Tibial artery (tissue), 4 donors: ENCODE measurements at regions not wholly inside any gene's neighbourhood (a gene's known extent, or its start where the extent isn't known, plus 50 kb on each side); places are given as distances from the start of the nearest gene placed in this dataset.

Experiments
- DNase-seq, 2 donors: peaks; one replicate each; pipeline ENCODE4 v3.0.0-alpha.2; 2019
- H3K27ac ChIP-seq, 2 donors: fragments of 200-600 bp; sonication (generic) in 1 of 2; 1 replicate in 1 of 2; 2 replicates in 1 of 2; pipeline ENCODE4 v1.5.1; 2018 to 2019; ENCODE audit warnings: mild to moderate bottlenecking in 1 of 2
- H3K27me3 ChIP-seq, 2 donors: fragments of 200-600 bp; sonication (generic) in 1 of 2; one replicate each; pipeline versions ENCODE4 v1.5.1 to v1.6.0; 2016 to 2019
- H3K36me3 ChIP-seq, 3 donors: fragments of 200-600 bp; sonication (generic) in 2 of 3; one replicate each; pipeline ENCODE4 v1.5.1; 2016 to 2019; ENCODE audit warnings: mild to moderate bottlenecking in 2 of 3
- H3K4me1 ChIP-seq, 4 donors: fragments of 200-600 bp; sonication (generic) in 2 of 4; 1 replicate in 3 of 4; 2 replicates in 1 of 4; pipeline ENCODE4 v1.5.1; 2016 to 2019
- H3K4me3 ChIP-seq, 2 donors: fragments of 200-600 bp; sonication (generic) in 1 of 2; 1 replicate in 1 of 2; 2 replicates in 1 of 2; pipeline ENCODE4 v1.5.1; 2018 to 2019; ENCODE audit warnings: mild to moderate bottlenecking in 2 of 2
- H3K9me3 ChIP-seq, 3 donors: fragments of 200-600 bp; sonication (generic) in 1 of 3; one replicate each; pipeline ENCODE4 v1.5.1; 2016 to 2019
- CTCF ChIP-seq, 2 experiments: fragments of 200-600 bp in 1 of 2; fragments of 450-650 bp in 1 of 2; IDR thresholded peaks; one replicate each; pipeline ENCODE4 v1.5.1; 2017 to 2019; ENCODE audit warnings: antibody characterized with exemption in 2 of 2, mild to moderate bottlenecking in 1 of 2, moderate library complexity in 1 of 2
- intact Hi-C: fragments of 100-400 bp; cut with DNase I; formaldehyde crosslinking; loops from one replicate; pipeline ENCODE4 v1.15.0; 2023; ENCODE audit warnings: low total_unique reads

DNA sequence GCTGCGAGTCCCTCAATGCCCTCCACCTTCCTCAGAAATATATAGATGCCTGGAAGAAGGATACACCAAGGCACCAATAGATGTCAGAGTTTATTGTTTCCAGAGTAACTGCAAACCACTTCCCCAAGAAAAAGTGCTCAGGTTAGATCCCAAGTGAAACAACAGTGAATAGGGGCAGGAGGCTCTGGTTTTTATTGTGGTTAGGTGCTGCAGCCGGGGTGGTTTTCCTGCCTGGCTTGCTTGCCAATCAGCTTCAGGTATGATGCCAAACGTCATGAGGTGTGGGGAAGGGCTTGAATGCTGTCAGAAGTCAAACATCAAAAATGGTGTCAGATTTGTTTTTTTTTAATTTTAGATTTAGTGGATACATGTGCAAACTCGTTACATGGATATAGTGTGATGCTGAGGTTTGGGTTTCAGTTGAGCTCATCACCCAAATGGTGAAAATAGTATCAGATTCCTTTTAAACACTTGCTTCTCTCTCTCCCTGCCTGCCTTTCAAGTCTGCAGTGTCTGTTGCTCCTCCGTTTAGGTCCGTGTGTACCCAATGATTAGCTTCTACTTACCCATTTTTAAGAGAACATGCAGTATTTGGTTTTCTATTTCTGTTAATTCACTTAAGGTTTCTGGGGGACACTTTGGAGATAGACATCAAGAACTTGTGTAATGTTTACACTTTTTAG is 1317.0 kb downstream of the MRPL39 start:
- DNase-seq = no peak
- H3K36me3 ChIP-seq = no peaks in the 10 kb centered on the region
- H3K27me3 ChIP-seq = no peaks in the 10 kb centered on the region
- H3K9me3 ChIP-seq = no peaks in the 10 kb centered on the region
- TF ChIP-seq CTCF (IDR thresholded peaks at IDR 0.05) = no peak
- intact Hi-C loops = no loop called here
- no peaks in the 10 kb centered on the region for H3K4me1 ChIP-seq
- no peak overlapping the region for H3K4me3 ChIP-seq
- no peak overlapping the region for H3K27ac ChIP-seq

DNA sequence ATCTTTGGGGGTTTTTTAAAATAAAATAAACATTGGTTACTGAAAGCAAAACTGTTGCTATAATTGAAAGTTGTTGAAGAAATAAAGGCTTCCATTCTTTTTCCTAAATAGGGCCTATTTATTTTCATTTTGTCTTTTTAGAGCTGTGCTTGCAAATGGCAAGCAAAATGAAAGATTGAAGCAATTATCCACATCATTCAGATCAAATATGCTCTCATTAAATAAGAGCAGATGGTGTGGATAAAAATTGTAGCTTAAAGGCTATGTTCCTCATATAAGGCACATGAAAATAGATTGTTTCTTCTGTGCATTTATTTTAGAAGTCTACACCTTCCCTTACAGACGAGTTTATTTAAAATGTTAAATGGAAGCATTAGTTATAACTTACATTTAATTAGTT is 1317.7 kb downstream of the MRPL39 start:
- intact Hi-C loops = no loop called here
- TF ChIP-seq CTCF (IDR thresholded peaks at IDR 0.05) = no peak
- Histone ChIP-seq H3K4me1 (no peaks in the 10 kb centered on the region), H3K36me3 (no peaks in the 10 kb centered on the region), H3K4me3 (no peak overlapping the region), H3K27ac (no peak overlapping the region), H3K27me3 (no peaks in the 10 kb centered on the region), H3K9me3 (no peaks in the 10 kb centered on the region)
- DNase-seq = no peak

GRCh38 chr21:24280596-24280995 is 1326.7 kb downstream of the MRPL39 start:
- DNase-seq = no peak
- H3K9me3 ChIP-seq = no peaks in the 10 kb centered on the region
- TF ChIP-seq CTCF (IDR thresholded peaks at IDR 0.05) = no peak
- no peaks in the 10 kb centered on the region for H3K4me1 ChIP-seq
- intact Hi-C loops = no loop called here
- H3K4me3 ChIP-seq = no peak overlapping the region
- H3K27ac ChIP-seq = no peak overlapping the region
- no peaks in the 10 kb centered on the region for H3K36me3 ChIP-seq
- H3K27me3 ChIP-seq = no peaks in the 10 kb centered on the region

GRCh38 chr21:24278711-24279110 is 1328.6 kb downstream of the MRPL39 start:
- Histone ChIP-seq H3K27ac (no peak overlapping the region), H3K4me1 (no peaks in the 10 kb centered on the region), H3K36me3 (no peaks in the 10 kb centered on the region), H3K27me3 (no peaks in the 10 kb centered on the region), H3K9me3 (no peaks in the 10 kb centered on the region), H3K4me3 (no peak overlapping the region)
- DNase-seq = no peak
- no peak for TF ChIP-seq CTCF (IDR thresholded peaks at IDR 0.05)
- intact Hi-C loops = no loop called here

DNA sequence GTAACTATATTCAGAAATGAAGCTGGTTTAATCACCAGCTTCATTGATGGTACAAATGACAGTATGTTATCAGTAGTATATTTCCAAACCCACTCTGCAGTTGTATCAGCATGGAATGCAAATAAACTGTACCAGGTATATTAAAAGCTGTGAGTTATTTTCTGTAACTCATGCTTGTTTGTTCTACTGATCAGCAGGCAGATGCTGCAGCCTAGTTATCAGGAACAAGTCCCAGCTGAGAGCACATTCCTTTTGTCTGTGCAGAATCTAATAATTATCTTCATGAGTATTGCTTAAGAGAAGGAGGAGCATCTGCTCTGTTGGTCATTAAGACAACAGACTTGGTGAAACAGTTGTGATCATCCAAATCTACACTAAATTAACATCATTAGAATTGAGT is 1331.1 kb downstream of the MRPL39 start:
- TF ChIP-seq CTCF (IDR thresholded peaks at IDR 0.05) = no peak
- DNase-seq = no peak
- Histone ChIP-seq H3K4me3 (no peak overlapping the region), H3K27me3 (no peaks in the 10 kb centered on the region), H3K36me3 (no peaks in the 10 kb centered on the region), H3K9me3 (no peaks in the 10 kb centered on the region), H3K27ac (no peak overlapping the region), H3K4me1 (no peaks in the 10 kb centered on the region)
- intact Hi-C loops = no loop called here

- TF ChIP-seq CTCF (IDR thresholded peaks at IDR 0.05) = no peak
- no peak overlapping the region for H3K4me3 ChIP-seq
- no peaks in the 10 kb centered on the region for H3K9me3 ChIP-seq
- DNase-seq = no peak
- intact Hi-C loops = no loop called here
- H3K4me1 ChIP-seq = no peaks in the 10 kb centered on the region
- H3K27ac ChIP-seq = no peak overlapping the region
- no peaks in the 10 kb centered on the region for H3K27me3 ChIP-seq
- H3K36me3 ChIP-seq = no peaks in the 10 kb centered on the region
Observed at GRCh38 chr21:24275616-24276015, 1331.7 kb downstream of the MRPL39 start.
